CD4-positive, alpha-beta T cell (primary cell): ENCODE measurements at regions not wholly inside any gene's neighbourhood (a gene's known extent, or its start where the extent isn't known, plus 50 kb on each side); places are given as distances from the start of the nearest gene placed in this dataset.

ENCODE experiments used
- ATAC-seq: fragments of 200-7000 bp; cut with Tn5 transposase; one replicate; pipeline ENCODE4 v1.10.0; 2022; ENCODE audit warnings: mild to moderate bottlenecking; ENCODE audit not compliant: poor library complexity
- CTCF ChIA-PET: fragments of 350-600 bp; sonication (Branson Sonifier 250); formaldehyde crosslinking; loops from one replicate; lab custom pipeline; 2021; ENCODE audit warnings: antibody characterized with exemption, inconsistent platforms; lab: Charles Lee
- POLR2A ChIA-PET: fragments of 350-600 bp; sonication (Branson Sonifier 250); formaldehyde crosslinking; loops from one replicate; lab custom pipeline; 2021; ENCODE audit warnings: antibody characterized with exemption, inconsistent platforms; lab: Charles Lee
- DNase-seq, 14 experiments: peaks; one replicate each; pipeline ENCODE4 v3.0.0-alpha.2; 2013 to 2020; ENCODE audit warnings: mixed read lengths in 2 of 14
- H3K27ac ChIP-seq, 2 donors: one replicate each; pipeline versions ENCODE4 v1.5.1 to v1.7.0; 2013; ENCODE audit warnings: low read length in 2 of 2, low read depth in 1 of 2, mild to moderate bottlenecking in 1 of 2
- H3K27me3 ChIP-seq, 2 experiments: 1 replicate in 1 of 2; 2 replicates in 1 of 2; pipeline versions ENCODE4 v1.6.1 to v1.7.0; 2013; ENCODE audit warnings: low read length in 2 of 2, control low read depth in 1 of 2, mild to moderate bottlenecking in 1 of 2, moderate library complexity in 1 of 2; ENCODE audit not compliant: insufficient read depth in 2 of 2, control insufficient read depth in 1 of 2
- H3K36me3 ChIP-seq: one replicate; pipeline ENCODE4 v1.6.1; 2013; ENCODE audit warnings: low read length, control low read depth; ENCODE audit not compliant: insufficient read depth
- H3K4me1 ChIP-seq: one replicate; pipeline ENCODE4 v1.6.1; 2013; ENCODE audit warnings: low read length, control low read depth; ENCODE audit not compliant: insufficient read depth
- H3K4me3 ChIP-seq: one replicate; pipeline ENCODE4 v1.5.1; 2013; ENCODE audit warnings: mild to moderate bottlenecking, low read length, moderate library complexity
- H3K9me3 ChIP-seq, 2 experiments: 1 replicate in 1 of 2; 2 replicates in 1 of 2; pipeline versions ENCODE4 v1.6.1 to v1.7.0; 2013; ENCODE audit warnings: low read length in 2 of 2, mild to moderate bottlenecking in 2 of 2, control low read depth in 1 of 2, moderate library complexity in 1 of 2; ENCODE audit not compliant: control insufficient read depth in 1 of 2, insufficient read depth in 1 of 2
- H3K27ac Mint-ChIP-seq: one replicate; pipeline ENCODE4 v1.8.0; 2020; ENCODE audit warnings: mixed read lengths
- H3K27me3 Mint-ChIP-seq: one replicate; pipeline ENCODE4 v1.8.0; 2021; ENCODE audit warnings: mixed read lengths
- H3K36me3 Mint-ChIP-seq: one replicate; pipeline ENCODE4 v1.8.0; 2021; ENCODE audit warnings: low read depth, mixed read lengths
- H3K4me1 Mint-ChIP-seq: one replicate; pipeline ENCODE4 v1.8.0; 2021; ENCODE audit warnings: low read depth, mixed read lengths
- H3K4me3 Mint-ChIP-seq: one replicate; pipeline ENCODE4 v1.8.0; 2020; ENCODE audit warnings: mild to moderate bottlenecking, mixed read lengths
- H3K9me3 Mint-ChIP-seq: one replicate; pipeline ENCODE4 v1.8.0; 2020; ENCODE audit warnings: mixed read lengths
- CTCF ChIP-seq: fragments of 200-600 bp; IDR thresholded peaks from one replicate; pipeline ENCODE4 v1.8.0; 2022; ENCODE audit warnings: antibody characterized with exemption, mild to moderate bottlenecking
- intact Hi-C, 2 experiments: fragments of 100-400 bp; cut with DNase I in 1 of 2; cut with micrococcal nuclease in 1 of 2; formaldehyde crosslinking; loops; one replicate each; pipeline versions ENCODE4 v1.15.1 to v1.9.0; 2023 to 2025; cut with DNase I, micrococcal nuclease

GRCh38 chr12:126551869-126552268 lies 1486.6 kb downstream of the AACS start:
- Mint-ChIP-seq H3K4me1 (peaks cover 4% of the 10 kb centered on the region), H3K36me3 (no peaks in the 10 kb centered on the region), H3K4me3 (no peak overlapping the region), H3K27me3 (no peaks in the 10 kb centered on the region), H3K27ac (no peak overlapping the region), H3K9me3 (peaks cover 2% of the 10 kb centered on the region)
- Histone ChIP-seq H3K4me3 (no peak overlapping the region), H3K4me1 (no peaks in the 10 kb centered on the region), H3K27me3 (no peaks in the 10 kb centered on the region), H3K36me3 (no peaks in the 10 kb centered on the region), H3K27ac (no peak overlapping the region), H3K9me3 (peaks cover 0 to 11% of the 10 kb centered on the region in 2 experiments)
- no peak for ATAC-seq
- ChIA-PET CTCF (no interaction called here), POLR2A (no interaction called here)
- TF ChIP-seq CTCF = no peak
- intact Hi-C loops = no loop called here
- DNase-seq = no peak

- Mint-ChIP-seq H3K9me3 (no peaks in the 10 kb centered on the region), H3K36me3 (no peaks in the 10 kb centered on the region), H3K27me3 (no peaks in the 10 kb centered on the region), H3K27ac (no peak overlapping the region), H3K4me3 (no peak overlapping the region), H3K4me1 (no peaks in the 10 kb centered on the region)
- peaks cover 0 to 3% of the 10 kb centered on the region in 2 experiments for H3K9me3 ChIP-seq
- no peaks in the 10 kb centered on the region for H3K27me3 ChIP-seq
- intact Hi-C loops = no loop called here
- DNase-seq = no peak
- ChIA-PET POLR2A (no interaction called here), CTCF (no interaction called here)
- H3K4me1 ChIP-seq = no peaks in the 10 kb centered on the region
- H3K4me3 ChIP-seq = no peak overlapping the region
- no peak for ATAC-seq
- no peak for TF ChIP-seq CTCF
- no peaks in the 10 kb centered on the region for H3K36me3 ChIP-seq
- H3K27ac ChIP-seq = no peak overlapping the region
These were observed 1489.4 kb downstream of the AACS start for GRCh38 chr12:126554625-126555024.

- H3K27ac Mint-ChIP-seq = no peak overlapping the region
- Histone ChIP-seq H3K27me3 (no peaks in the 10 kb centered on the region), H3K27ac (no peak overlapping the region), H3K9me3 (peaks cover 0 to 3% of the 10 kb centered on the region in 2 experiments), H3K36me3 (no peaks in the 10 kb centered on the region), H3K4me1 (no peaks in the 10 kb centered on the region), H3K4me3 (no peak overlapping the region)
- H3K4me1 Mint-ChIP-seq = no peaks in the 10 kb centered on the region
- DNase-seq (no peak), ATAC-seq (no peak)
- intact Hi-C loops = no loop called here
- ChIA-PET CTCF (no interaction called here), POLR2A (interaction anchor here (0.6 kb wide), 1 partner anchor 77 kb away, joined by 4 read pairs; no protein-coding TSS in a partner anchor)
- H3K36me3 Mint-ChIP-seq = no peaks in the 10 kb centered on the region
- no peak for TF ChIP-seq CTCF
- H3K9me3 Mint-ChIP-seq = no peaks in the 10 kb centered on the region
- H3K4me3 Mint-ChIP-seq = no peak overlapping the region
- H3K27me3 Mint-ChIP-seq = no peaks in the 10 kb centered on the region
These were observed 1492.4 kb downstream of the AACS start for GRCh38 chr12:126557659-126558058.
